ENCODE measurements at regions not wholly inside any gene's neighbourhood (a gene's known extent, or its start where the extent isn't known, plus 50 kb on each side); places are given as distances from the start of the nearest gene placed in this dataset.

DNA sequence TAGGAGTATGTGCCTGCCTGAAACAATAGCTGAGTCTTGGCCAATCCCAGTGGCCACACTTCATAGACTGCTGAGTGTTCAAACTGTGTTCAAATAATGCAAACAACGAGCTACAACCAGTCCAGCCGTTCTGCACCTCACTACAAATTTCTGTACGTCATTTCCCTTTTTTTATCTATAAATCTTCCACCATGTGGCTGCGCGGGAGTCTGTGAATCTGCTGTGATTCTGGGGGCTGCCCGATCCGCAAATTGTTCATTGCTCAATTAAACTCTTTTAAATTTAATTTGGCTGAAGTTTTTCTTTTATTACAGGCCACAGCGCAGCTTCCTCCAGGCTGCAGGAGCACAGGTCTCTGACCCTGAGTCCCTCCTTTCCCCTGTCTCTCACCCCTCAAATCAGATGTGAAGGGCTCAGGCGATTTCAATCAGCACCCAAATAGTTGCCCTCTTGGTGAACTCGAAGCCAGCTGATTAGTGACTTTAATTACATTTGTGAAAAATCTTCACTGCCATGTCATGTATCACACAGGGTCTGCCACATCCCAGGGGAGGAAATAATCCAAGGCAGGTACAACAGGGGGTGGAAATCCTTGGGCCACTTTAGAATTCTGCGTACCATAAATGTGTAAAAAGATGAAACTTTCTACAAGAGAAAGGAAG, 145.6 kb downstream of the NDUFA10 start:
- H3K36me3 ChIP-seq, result no peaks in the 10 kb centered on the region
- no peak for TF ChIP-seq CTCF (IDR thresholded peaks at IDR 0.05)
- ATAC-seq (no peak), DNase-seq (no peak), FAIRE-seq (no peak)
- no peaks in the 10 kb centered on the region for H3K27me3 ChIP-seq
- 79 to 83% methylated on average over 11 of the region's 11 CpGs for WGBS, 2 donors
- H3K27ac ChIP-seq, result no peak overlapping the region
- H3K9me3 ChIP-seq, result no peaks in the 10 kb centered on the region
- no peak overlapping the region for H3K4me3 ChIP-seq
- intact Hi-C loops (cut with DNase I), result loop anchor here in 1 of 3 donors (5.0 kb wide), 1 partner anchor 847 kb away; no protein-coding TSS in a partner anchor
- H3K4me1 ChIP-seq, result no peaks in the 10 kb centered on the region

DNA sequence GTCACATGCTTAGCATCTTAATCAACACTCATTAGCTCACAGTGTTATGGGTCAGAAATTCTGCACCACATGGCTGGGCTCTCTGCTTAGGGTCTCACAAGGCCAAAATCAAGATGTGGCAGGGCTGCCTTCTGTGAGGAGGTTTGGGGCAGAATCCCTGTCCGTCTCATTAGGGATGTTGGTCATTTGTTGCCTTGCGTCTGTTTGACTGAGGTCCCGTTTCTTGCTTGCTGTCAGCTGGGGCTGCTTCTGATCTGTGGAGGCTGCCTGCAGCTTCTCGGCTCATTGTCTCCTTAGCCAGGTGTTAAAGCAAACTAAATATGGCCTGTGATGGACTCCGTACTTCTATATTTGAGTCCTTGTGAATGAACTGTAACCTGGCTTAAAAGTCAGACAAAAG, 146.5 kb downstream of the NDUFA10 start:
- FAIRE-seq (no peak), DNase-seq (no peak), ATAC-seq (no peak)
- no peak overlapping the region for H3K4me3 ChIP-seq
- no peak overlapping the region for H3K27ac ChIP-seq
- H3K9me3 ChIP-seq, result no peaks in the 10 kb centered on the region
- intact Hi-C loops (cut with DNase I), result no loop called here
- WGBS, 2 donors, result 79 to 80% methylated on average over 5 of the region's 5 CpGs
- no peaks in the 10 kb centered on the region for H3K4me1 ChIP-seq
- no peak for TF ChIP-seq CTCF (IDR thresholded peaks at IDR 0.05)
- no peaks in the 10 kb centered on the region for H3K27me3 ChIP-seq
- H3K36me3 ChIP-seq, result no peaks in the 10 kb centered on the region

- no peak overlapping the region for H3K27ac ChIP-seq
- ATAC-seq (no peak), FAIRE-seq (no peak), DNase-seq (no peak)
- H3K9me3 ChIP-seq, result no peaks in the 10 kb centered on the region
- no peaks in the 10 kb centered on the region for H3K36me3 ChIP-seq
- H3K4me3 ChIP-seq, result no peak overlapping the region
- H3K4me1 ChIP-seq, result no peaks in the 10 kb centered on the region
- intact Hi-C loops (cut with DNase I), result no loop called here
- H3K27me3 ChIP-seq, result no peaks in the 10 kb centered on the region
- 46 to 65% methylated on average over 5 of the region's 5 CpGs for WGBS, 2 donors
- no peak for TF ChIP-seq CTCF (IDR thresholded peaks at IDR 0.05)
Observed at GRCh38 chr2:239876948-239877289, 148.2 kb downstream of the NDUFA10 start.

DNA sequence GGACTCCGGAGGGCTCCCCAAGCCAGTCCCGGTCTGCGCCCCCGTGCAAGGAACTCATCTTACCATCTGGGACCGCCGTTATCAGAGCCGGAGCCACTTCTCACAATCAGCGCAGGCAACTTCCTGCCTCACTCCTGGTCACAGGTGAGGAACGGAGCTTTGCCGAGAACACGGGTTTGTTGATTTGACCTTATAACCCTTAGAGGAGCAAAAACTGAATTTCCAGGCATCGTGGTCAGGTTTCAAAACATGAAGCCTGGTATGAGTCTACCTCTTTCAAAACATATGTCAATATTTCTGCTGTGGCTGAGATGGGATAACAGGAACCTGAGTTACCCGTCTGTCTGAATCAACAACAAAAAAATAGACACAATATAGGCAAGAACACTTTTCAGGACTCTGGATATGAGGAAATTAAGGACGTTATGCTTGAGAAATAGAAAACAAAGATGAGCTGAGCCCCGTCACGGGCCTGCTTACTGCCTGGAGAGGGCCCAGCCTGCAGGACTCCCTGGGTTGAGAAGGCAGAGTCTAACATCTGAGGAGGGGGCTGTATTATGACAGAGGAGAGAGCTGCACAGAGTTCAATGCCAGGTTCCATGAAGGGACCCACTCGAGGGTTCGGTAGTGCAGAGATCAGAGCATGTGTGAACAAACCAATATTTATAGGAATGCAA, 148.7 kb downstream of the NDUFA10 start:
- WGBS, 2 donors, result 38 to 48% methylated on average over 18 of the region's 18 CpGs
- Histone ChIP-seq H3K9me3 (no peaks in the 10 kb centered on the region), H3K4me3 (no peak overlapping the region), H3K4me1 (no peaks in the 10 kb centered on the region), H3K27me3 (no peaks in the 10 kb centered on the region), H3K27ac (no peak overlapping the region), H3K36me3 (no peaks in the 10 kb centered on the region)
- intact Hi-C loops (cut with DNase I), result no loop called here
- no peak for DNase-seq
- ATAC-seq, result no peak
- FAIRE-seq, result no peak
- TF ChIP-seq CTCF (IDR thresholded peaks at IDR 0.05), result no peak

- TF ChIP-seq CTCF (IDR thresholded peaks at IDR 0.05), result no peak
- intact Hi-C loops (cut with DNase I), result no loop called here
- no peaks in the 10 kb centered on the region for H3K27me3 ChIP-seq
- no peak for DNase-seq
- no peaks in the 10 kb centered on the region for H3K36me3 ChIP-seq
- no peak for FAIRE-seq
- WGBS, 2 donors, result 61 to 73% methylated on average over 12 of the region's 12 CpGs
- no peak overlapping the region for H3K27ac ChIP-seq
- H3K4me1 ChIP-seq, result no peaks in the 10 kb centered on the region
- H3K9me3 ChIP-seq, result no peaks in the 10 kb centered on the region
- H3K4me3 ChIP-seq, result no peak overlapping the region
- ATAC-seq, result no peak
Observed at GRCh38 chr2:239874636-239875356, 150.3 kb downstream of the NDUFA10 start.

Data from pancreas (tissue), 10 donors.